ENCODE measurements at regions not wholly inside any gene's neighbourhood (a gene's known extent, or its start where the extent isn't known, plus 50 kb on each side); places are given as distances from the start of the nearest gene placed in this dataset.

GRCh38 chr1:218802799-218803198 is 370.9 kb upstream of the LYPLAL1 start:
- H3K4me1 ChIP-seq (ENCODE audit: control insufficient read depth, insufficient read depth, low read length): no peaks in the 10 kb centered on the region
- H3K9me3 ChIP-seq (ENCODE audit: control insufficient read depth, insufficient read depth, low read length): no peaks in the 10 kb centered on the region
- no peaks in the 10 kb centered on the region for H3K36me3 ChIP-seq (ENCODE audit: control insufficient read depth, insufficient read depth, low read length)
- no peak overlapping the region for H3K27ac ChIP-seq (ENCODE audit: low read depth, low read length)
- no peak overlapping the region for H3K4me3 ChIP-seq (ENCODE audit: low read depth, low read length)
- H3K9ac ChIP-seq (ENCODE audit: low read depth, low read length): no peak overlapping the region
- no peaks in the 10 kb centered on the region for H3K27me3 ChIP-seq (ENCODE audit: control insufficient read depth, insufficient read depth, low read length)

DNA sequence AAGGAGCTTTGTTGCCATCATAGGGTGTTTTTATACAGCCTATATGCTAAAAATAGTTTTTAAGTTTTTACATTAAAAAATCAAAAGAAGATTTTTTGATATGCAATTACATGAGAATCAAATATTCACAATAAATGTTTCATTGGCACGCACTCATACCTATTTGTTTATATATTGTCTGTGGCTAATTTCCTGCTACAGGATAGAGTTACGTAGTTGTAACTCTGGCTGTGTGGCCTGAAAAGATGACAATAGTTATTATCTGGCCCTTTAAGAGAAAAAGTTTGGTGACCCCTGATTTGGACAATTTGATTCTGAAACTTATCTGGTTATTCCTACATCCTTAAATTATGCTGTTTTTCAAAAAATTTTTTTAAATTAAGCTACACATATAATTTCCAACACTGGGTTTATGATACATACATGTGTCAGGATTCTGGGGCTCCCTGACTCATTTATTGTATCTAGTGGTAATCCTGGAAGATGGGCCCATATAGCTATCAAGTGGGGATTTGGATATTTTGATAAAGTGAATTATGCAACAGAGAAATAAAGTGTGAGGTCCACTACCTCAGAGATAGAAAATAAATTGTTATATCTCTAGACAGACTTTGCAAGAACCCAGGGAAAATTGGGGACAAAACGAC is 370.2 kb upstream of the LYPLAL1 start:
- no peaks in the 10 kb centered on the region for H3K4me1 ChIP-seq (ENCODE audit: control insufficient read depth, insufficient read depth, low read length)
- H3K27ac ChIP-seq (ENCODE audit: low read depth, low read length): no peak overlapping the region
- no peak overlapping the region for H3K4me3 ChIP-seq (ENCODE audit: low read depth, low read length)
- H3K36me3 ChIP-seq (ENCODE audit: control insufficient read depth, insufficient read depth, low read length): no peaks in the 10 kb centered on the region
- no peaks in the 10 kb centered on the region for H3K9me3 ChIP-seq (ENCODE audit: control insufficient read depth, insufficient read depth, low read length)
- H3K27me3 ChIP-seq (ENCODE audit: control insufficient read depth, insufficient read depth, low read length): no peaks in the 10 kb centered on the region
- H3K9ac ChIP-seq (ENCODE audit: low read depth, low read length): no peak overlapping the region

- Histone ChIP-seq H3K4me3 (ENCODE audit: low read depth, low read length) (no peak overlapping the region), H3K4me1 (ENCODE audit: control insufficient read depth, insufficient read depth, low read length) (no peaks in the 10 kb centered on the region), H3K27me3 (ENCODE audit: control insufficient read depth, insufficient read depth, low read length) (no peaks in the 10 kb centered on the region), H3K27ac (ENCODE audit: low read depth, low read length) (no peak overlapping the region), H3K36me3 (ENCODE audit: control insufficient read depth, insufficient read depth, low read length) (no peaks in the 10 kb centered on the region), H3K9ac (ENCODE audit: low read depth, low read length) (no peak overlapping the region), H3K9me3 (ENCODE audit: control insufficient read depth, insufficient read depth, low read length) (no peaks in the 10 kb centered on the region)
Measured at GRCh38 chr1:218804014-218804785, 369.5 kb upstream of the LYPLAL1 start.

DNA sequence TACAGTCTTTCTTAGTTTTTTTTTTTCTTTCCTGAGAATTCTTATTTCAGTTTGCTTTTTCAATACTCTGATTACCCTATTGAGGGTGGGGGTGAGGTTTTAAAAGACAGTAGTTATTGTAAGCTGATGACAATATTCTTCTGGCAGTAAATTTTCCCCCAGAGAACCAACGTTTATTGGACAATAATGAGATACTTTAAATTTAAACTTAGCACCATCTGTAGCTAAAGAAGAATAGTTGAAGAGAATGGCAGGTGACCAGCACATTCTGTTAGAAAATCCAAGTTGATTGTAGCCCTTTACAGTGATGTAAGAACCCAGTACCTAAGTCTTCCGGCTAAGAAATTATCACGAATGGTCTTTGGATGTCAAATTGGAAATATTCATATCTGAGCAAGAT is 364.6 kb upstream of the LYPLAL1 start:
- no peaks in the 10 kb centered on the region for H3K36me3 ChIP-seq (ENCODE audit: control insufficient read depth, insufficient read depth, low read length)
- no peaks in the 10 kb centered on the region for H3K27me3 ChIP-seq (ENCODE audit: control insufficient read depth, insufficient read depth, low read length)
- H3K27ac ChIP-seq (ENCODE audit: low read depth, low read length): no peak overlapping the region
- peaks cover 3% of the 10 kb centered on the region; the same call in 1 of the 2 replicates for H3K4me1 ChIP-seq (ENCODE audit: control insufficient read depth, insufficient read depth, low read length)
- no peak overlapping the region for H3K4me3 ChIP-seq (ENCODE audit: low read depth, low read length)
- H3K9ac ChIP-seq (ENCODE audit: low read depth, low read length): no peak overlapping the region
- no peaks in the 10 kb centered on the region for H3K9me3 ChIP-seq (ENCODE audit: control insufficient read depth, insufficient read depth, low read length)

GRCh38 chr1:218809625-218810024 is 364.1 kb upstream of the LYPLAL1 start:
- H3K4me1 ChIP-seq (ENCODE audit: control insufficient read depth, insufficient read depth, low read length): peaks cover 3% of the 10 kb centered on the region; the same call in 1 of the 2 replicates
- H3K4me3 ChIP-seq (ENCODE audit: low read depth, low read length): no peak overlapping the region
- H3K27ac ChIP-seq (ENCODE audit: low read depth, low read length): no peak overlapping the region
- no peaks in the 10 kb centered on the region for H3K9me3 ChIP-seq (ENCODE audit: control insufficient read depth, insufficient read depth, low read length)
- no peaks in the 10 kb centered on the region for H3K27me3 ChIP-seq (ENCODE audit: control insufficient read depth, insufficient read depth, low read length)
- no peaks in the 10 kb centered on the region for H3K36me3 ChIP-seq (ENCODE audit: control insufficient read depth, insufficient read depth, low read length)
- H3K9ac ChIP-seq (ENCODE audit: low read depth, low read length): no peak overlapping the region

DNA sequence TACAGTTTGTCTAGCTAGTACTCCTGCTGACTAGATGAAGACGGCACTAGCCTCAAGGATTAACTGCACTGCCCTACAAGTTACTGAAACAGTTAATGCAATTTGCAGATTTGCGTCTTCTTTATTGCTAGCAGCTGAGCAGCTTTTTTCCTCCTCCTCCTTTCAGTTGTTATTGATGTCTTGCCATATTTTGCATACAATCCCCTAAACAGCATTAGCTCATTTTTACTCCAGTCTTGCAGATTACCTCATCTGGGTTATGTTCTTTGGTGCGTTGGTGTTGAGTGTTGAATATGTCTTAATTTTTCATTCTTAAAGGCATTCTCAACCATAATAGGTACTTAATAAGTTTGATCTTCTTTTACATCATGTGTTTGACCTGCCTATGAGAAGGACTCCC is 363.4 kb upstream of the LYPLAL1 start:
- Histone ChIP-seq H3K27me3 (ENCODE audit: control insufficient read depth, insufficient read depth, low read length) (no peaks in the 10 kb centered on the region), H3K9ac (ENCODE audit: low read depth, low read length) (no peak overlapping the region), H3K9me3 (ENCODE audit: control insufficient read depth, insufficient read depth, low read length) (no peaks in the 10 kb centered on the region), H3K4me3 (ENCODE audit: low read depth, low read length) (no peak overlapping the region), H3K4me1 (ENCODE audit: control insufficient read depth, insufficient read depth, low read length) (peaks cover 3% of the 10 kb centered on the region; the same call in 1 of the 2 replicates), H3K27ac (ENCODE audit: low read depth, low read length) (no peak overlapping the region), H3K36me3 (ENCODE audit: control insufficient read depth, insufficient read depth, low read length) (no peaks in the 10 kb centered on the region)

DNA sequence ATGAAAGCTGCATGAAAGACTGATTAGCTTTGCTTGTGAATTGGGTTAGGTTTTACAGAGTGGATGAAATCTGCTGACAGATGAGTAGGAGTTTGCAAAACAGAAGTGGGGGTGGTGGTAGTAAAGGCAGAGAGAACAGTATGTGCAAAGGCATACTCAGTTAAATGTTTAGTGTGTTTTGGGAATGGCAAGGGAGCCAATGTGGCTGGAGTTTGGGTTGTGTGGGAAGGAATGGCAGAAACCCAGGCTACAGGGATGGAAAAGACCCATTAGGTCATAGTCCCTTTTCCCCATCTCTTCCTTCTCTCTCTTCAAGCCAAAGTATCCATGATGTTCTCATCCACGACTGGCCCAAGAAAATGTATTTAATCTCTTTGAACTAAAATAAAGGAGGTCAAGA is 362.2 kb upstream of the LYPLAL1 start:
- Histone ChIP-seq H3K36me3 (ENCODE audit: control insufficient read depth, insufficient read depth, low read length) (no peaks in the 10 kb centered on the region), H3K9me3 (ENCODE audit: control insufficient read depth, insufficient read depth, low read length) (no peaks in the 10 kb centered on the region), H3K27ac (ENCODE audit: low read depth, low read length) (no peak overlapping the region), H3K9ac (ENCODE audit: low read depth, low read length) (no peak overlapping the region), H3K27me3 (ENCODE audit: control insufficient read depth, insufficient read depth, low read length) (no peaks in the 10 kb centered on the region), H3K4me1 (ENCODE audit: control insufficient read depth, insufficient read depth, low read length) (peaks cover 3% of the 10 kb centered on the region; the same call in 1 of the 2 replicates), H3K4me3 (ENCODE audit: low read depth, low read length) (no peak overlapping the region)

DNA sequence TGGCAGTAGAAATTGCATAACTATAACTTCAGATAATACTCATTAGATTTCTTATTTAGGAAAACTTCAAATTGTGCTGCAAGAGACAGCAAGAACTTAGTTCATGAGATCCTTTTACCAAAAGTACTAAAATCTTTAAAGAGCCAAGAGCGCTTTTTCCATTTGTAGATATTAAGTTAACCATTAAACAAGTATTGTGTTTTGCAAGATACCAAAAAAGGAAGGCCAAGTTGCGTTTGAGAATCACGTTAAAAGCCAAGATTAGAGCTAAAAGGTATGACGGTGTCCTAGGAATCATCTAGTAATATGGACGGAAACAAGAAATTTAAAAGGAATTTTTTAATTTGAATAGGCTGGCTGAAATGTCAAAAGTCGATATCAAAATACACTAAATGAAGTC is 361.3 kb upstream of the LYPLAL1 start:
- no peaks in the 10 kb centered on the region for H3K27me3 ChIP-seq (ENCODE audit: control insufficient read depth, insufficient read depth, low read length)
- no peaks in the 10 kb centered on the region for H3K9me3 ChIP-seq (ENCODE audit: control insufficient read depth, insufficient read depth, low read length)
- H3K9ac ChIP-seq (ENCODE audit: low read depth, low read length): no peak overlapping the region
- no peaks in the 10 kb centered on the region for H3K36me3 ChIP-seq (ENCODE audit: control insufficient read depth, insufficient read depth, low read length)
- H3K4me1 ChIP-seq (ENCODE audit: control insufficient read depth, insufficient read depth, low read length): peaks cover 3% of the 10 kb centered on the region; the same call in 1 of the 2 replicates
- no peak overlapping the region for H3K4me3 ChIP-seq (ENCODE audit: low read depth, low read length)
- no peak overlapping the region for H3K27ac ChIP-seq (ENCODE audit: low read depth, low read length)

DNA sequence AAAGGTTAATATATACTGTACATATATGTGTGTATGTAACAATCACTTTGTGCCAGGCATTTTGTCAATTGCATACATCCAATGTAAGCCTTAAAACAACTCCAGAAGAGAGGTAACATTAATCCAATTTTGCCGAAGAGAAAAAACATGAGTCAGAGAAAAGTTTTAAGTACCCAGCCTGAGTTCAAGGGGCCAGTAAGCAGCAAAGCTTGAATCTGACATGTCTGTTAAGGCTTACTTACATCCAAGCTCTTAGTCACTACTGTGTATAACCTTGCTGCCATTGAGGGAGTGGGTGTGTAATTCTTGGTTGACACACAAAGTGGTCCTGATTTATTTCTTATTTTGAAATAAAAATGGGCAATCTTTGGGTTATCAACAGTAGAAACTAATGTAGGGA is 360.4 kb upstream of the LYPLAL1 start:
- Histone ChIP-seq H3K4me1 (ENCODE audit: control insufficient read depth, insufficient read depth, low read length) (peaks cover 3% of the 10 kb centered on the region; the same call in 1 of the 2 replicates), H3K36me3 (ENCODE audit: control insufficient read depth, insufficient read depth, low read length) (no peaks in the 10 kb centered on the region), H3K9me3 (ENCODE audit: control insufficient read depth, insufficient read depth, low read length) (no peaks in the 10 kb centered on the region), H3K4me3 (ENCODE audit: low read depth, low read length) (no peak overlapping the region), H3K27me3 (ENCODE audit: control insufficient read depth, insufficient read depth, low read length) (no peaks in the 10 kb centered on the region), H3K27ac (ENCODE audit: low read depth, low read length) (no peak overlapping the region), H3K9ac (ENCODE audit: low read depth, low read length) (no peak overlapping the region)

DNA sequence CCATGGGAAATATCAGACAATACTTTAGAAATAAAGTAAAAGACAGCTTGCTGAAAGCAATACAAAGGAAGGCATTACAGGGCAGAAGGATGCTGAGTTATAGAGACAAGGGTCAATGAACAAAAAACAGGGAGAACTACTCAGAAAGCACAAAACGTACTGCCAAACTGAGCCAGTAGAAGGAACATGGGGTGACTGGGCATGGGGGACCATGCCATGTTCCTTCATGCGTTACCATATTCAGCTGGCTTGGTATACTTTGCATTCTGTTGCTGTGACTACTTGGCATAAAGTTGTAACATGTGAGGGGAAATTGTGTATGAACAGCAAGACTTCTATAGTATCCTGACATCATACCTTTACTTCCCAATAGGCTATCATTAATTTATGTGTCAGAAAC is 358.6 kb upstream of the LYPLAL1 start:
- no peaks in the 10 kb centered on the region for H3K9me3 ChIP-seq (ENCODE audit: control insufficient read depth, insufficient read depth, low read length)
- no peak overlapping the region for H3K27ac ChIP-seq (ENCODE audit: low read depth, low read length)
- H3K27me3 ChIP-seq (ENCODE audit: control insufficient read depth, insufficient read depth, low read length): no peaks in the 10 kb centered on the region
- peaks cover 3% of the 10 kb centered on the region; the same call in 1 of the 2 replicates for H3K4me1 ChIP-seq (ENCODE audit: control insufficient read depth, insufficient read depth, low read length)
- H3K9ac ChIP-seq (ENCODE audit: low read depth, low read length): no peak overlapping the region
- H3K36me3 ChIP-seq (ENCODE audit: control insufficient read depth, insufficient read depth, low read length): no peaks in the 10 kb centered on the region
- H3K4me3 ChIP-seq (ENCODE audit: low read depth, low read length): no peak overlapping the region

DNA sequence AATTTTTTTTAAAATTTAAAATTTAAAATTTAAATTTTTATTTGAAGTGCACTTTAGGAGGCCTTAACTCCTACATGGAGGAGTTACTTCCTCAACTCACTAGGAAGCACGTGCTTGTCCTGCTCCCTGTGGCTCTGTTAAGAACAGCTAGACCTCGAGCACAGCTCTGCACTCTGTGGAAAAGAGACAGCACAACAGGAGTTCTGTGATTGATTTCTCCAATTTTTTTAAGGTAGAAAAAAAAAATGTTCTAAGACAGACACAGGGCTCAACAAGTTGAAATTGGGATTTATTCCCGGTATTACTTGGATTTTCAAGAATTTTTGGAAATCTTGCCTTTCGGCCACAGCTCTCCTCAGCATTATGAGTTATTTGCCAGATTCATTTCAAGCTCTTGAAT is 356.6 kb upstream of the LYPLAL1 start:
- Histone ChIP-seq H3K36me3 (ENCODE audit: control insufficient read depth, insufficient read depth, low read length) (no peaks in the 10 kb centered on the region), H3K9ac (ENCODE audit: low read depth, low read length) (no peak overlapping the region), H3K4me1 (ENCODE audit: control insufficient read depth, insufficient read depth, low read length) (peaks cover under 1% of the 10 kb centered on the region; the same call in 1 of the 2 replicates), H3K27me3 (ENCODE audit: control insufficient read depth, insufficient read depth, low read length) (no peaks in the 10 kb centered on the region), H3K4me3 (ENCODE audit: low read depth, low read length) (no peak overlapping the region), H3K9me3 (ENCODE audit: control insufficient read depth, insufficient read depth, low read length) (no peaks in the 10 kb centered on the region), H3K27ac (ENCODE audit: low read depth, low read length) (no peak overlapping the region)
